Karpas-422 (cell line): ENCODE measurements at regions not wholly inside any gene's neighbourhood (a gene's known extent, or its start where the extent isn't known, plus 50 kb on each side); places are given as distances from the start of the nearest gene placed in this dataset.

Experiments used
- DNase-seq: peaks from one replicate; pipeline ENCODE4 v3.0.0-alpha.2; 2015
- H2AFZ ChIP-seq: fragments of 200-600 bp; sonication (generic); 2 replicates; pipeline ENCODE4 v1.6.1; 2014; ENCODE audit warnings: antibody characterized with exemption, low read length, mixed read lengths
- H3K27ac ChIP-seq: fragments of 200-600 bp; sonication (generic); 2 replicates; pipeline ENCODE4 v1.5.1; 2014; ENCODE audit warnings: mild to moderate bottlenecking, low read length, moderate library complexity
- H3K27me3 ChIP-seq: fragments of 200-600 bp; sonication (generic); 2 replicates; pipeline ENCODE4 v1.6.1; 2014; ENCODE audit warnings: low read length, mixed read lengths
- H3K36me3 ChIP-seq: fragments of 200-600 bp; sonication (generic); 2 replicates; pipeline ENCODE4 v1.6.1; 2014; ENCODE audit warnings: low read length, mixed read lengths; ENCODE audit not compliant: insufficient read depth
- H3K4me1 ChIP-seq: fragments of 200-600 bp; sonication (generic); 2 replicates; pipeline ENCODE4 v1.6.1; 2014; ENCODE audit warnings: mild to moderate bottlenecking, low read length, mixed read lengths
- H3K4me2 ChIP-seq: fragments of 200-600 bp; sonication (generic); 2 replicates; pipeline ENCODE4 v1.6.1; 2014; ENCODE audit warnings: low read length, low read depth, mild to moderate bottlenecking; ENCODE audit not compliant: poor library complexity, severe bottlenecking
- H3K4me3 ChIP-seq: fragments of 200-600 bp; sonication (generic); 2 replicates; pipeline ENCODE4 v1.5.1; 2014; ENCODE audit warnings: mild to moderate bottlenecking, antibody characterized with exemption, low read length, mixed read lengths
- H3K79me2 ChIP-seq: fragments of 200-600 bp; sonication (generic); 2 replicates; pipeline ENCODE4 v1.6.1; 2014; ENCODE audit warnings: mild to moderate bottlenecking, low read length, mixed read lengths
- H3K9ac ChIP-seq: fragments of 200-600 bp; sonication (generic); 2 replicates; pipeline ENCODE4 v1.6.0; 2014; ENCODE audit warnings: low read length
- H3K9me2 ChIP-seq: fragments of 200-600 bp; sonication (generic), shearing (Covaris generic); replicated peaks from 2 replicates; pipeline ENCODE4 v1.6.0; 2014; ENCODE audit warnings: mild to moderate bottlenecking, low read length, moderate library complexity; ENCODE audit not compliant: insufficient read depth
- H3K9me3 ChIP-seq: fragments of 300-700, 200-600 bp; sonication (generic); 2 replicates; pipeline ENCODE4 v1.6.1; 2014; ENCODE audit warnings: low read length, mixed read lengths
- H4K20me1 ChIP-seq: fragments of 200-600 bp; sonication (generic); 2 replicates; pipeline ENCODE4 v1.6.1; 2014; ENCODE audit warnings: mild to moderate bottlenecking, antibody characterized with exemption, low read length, low read depth; ENCODE audit not compliant: insufficient read depth

- H3K79me2 ChIP-seq: no peaks in the 10 kb centered on the region
- no peak overlapping the region for H3K9ac ChIP-seq
- H3K27ac ChIP-seq: no peak overlapping the region
Measured at GRCh38 chr2:133972297-133972696, 281.6 kb upstream of the MGAT5 start.

GRCh38 chr2:133972786-133973185 is 281.1 kb upstream of the MGAT5 start:
- H3K79me2 ChIP-seq: no peaks in the 10 kb centered on the region
- no peak overlapping the region for H3K9ac ChIP-seq
- H3K36me3 ChIP-seq: no peaks in the 10 kb centered on the region
- no peak overlapping the region for H2AFZ ChIP-seq
- H4K20me1 ChIP-seq: no peaks in the 10 kb centered on the region
- no peaks in the 10 kb centered on the region for H3K9me3 ChIP-seq
- H3K9me2 ChIP-seq: no peaks in the 10 kb centered on the region
- no peak overlapping the region for H3K27ac ChIP-seq
- no peaks in the 10 kb centered on the region for H3K4me1 ChIP-seq
- no peak overlapping the region for H3K4me2 ChIP-seq
- no peak overlapping the region for H3K4me3 ChIP-seq
- no peaks in the 10 kb centered on the region for H3K27me3 ChIP-seq
- DNase-seq: no peak

More at GRCh38 chr2:133972297-133972696, 281.6 kb upstream of the MGAT5 start:
- H3K9me2 ChIP-seq: no peaks in the 10 kb centered on the region
- H3K27me3 ChIP-seq: no peaks in the 10 kb centered on the region
- no peaks in the 10 kb centered on the region for H3K4me1 ChIP-seq
- H4K20me1 ChIP-seq: no peaks in the 10 kb centered on the region
- H3K9me3 ChIP-seq: no peaks in the 10 kb centered on the region
- H2AFZ ChIP-seq: no peak overlapping the region
- no peak for DNase-seq
- H3K4me3 ChIP-seq: no peak overlapping the region
- H3K4me2 ChIP-seq: no peak overlapping the region
- H3K36me3 ChIP-seq: no peaks in the 10 kb centered on the region

GRCh38 chr2:133974353-133974752 is 279.5 kb upstream of the MGAT5 start:
- no peak overlapping the region for H3K4me3 ChIP-seq
- H4K20me1 ChIP-seq: no peaks in the 10 kb centered on the region
- no peaks in the 10 kb centered on the region for H3K9me3 ChIP-seq
- H3K79me2 ChIP-seq: no peaks in the 10 kb centered on the region
- no peak overlapping the region for H3K27ac ChIP-seq
- H3K9ac ChIP-seq: no peak overlapping the region
- no peaks in the 10 kb centered on the region for H3K9me2 ChIP-seq
- no peak overlapping the region for H3K4me2 ChIP-seq
- H3K36me3 ChIP-seq: no peaks in the 10 kb centered on the region
- H3K27me3 ChIP-seq: no peaks in the 10 kb centered on the region
- no peaks in the 10 kb centered on the region for H3K4me1 ChIP-seq
- H2AFZ ChIP-seq: no peak overlapping the region
- no peak for DNase-seq

GRCh38 chr2:133975135-133975534 is 278.7 kb upstream of the MGAT5 start:
- no peak overlapping the region for H3K4me3 ChIP-seq
- H3K4me2 ChIP-seq: no peak overlapping the region
- DNase-seq: no peak
- no peaks in the 10 kb centered on the region for H3K9me3 ChIP-seq
- H3K27me3 ChIP-seq: no peaks in the 10 kb centered on the region
- no peak overlapping the region for H3K9ac ChIP-seq
- H3K36me3 ChIP-seq: no peaks in the 10 kb centered on the region
- no peaks in the 10 kb centered on the region for H3K9me2 ChIP-seq
- H2AFZ ChIP-seq: no peak overlapping the region
- no peaks in the 10 kb centered on the region for H3K4me1 ChIP-seq
- no peaks in the 10 kb centered on the region for H3K79me2 ChIP-seq
- H4K20me1 ChIP-seq: no peaks in the 10 kb centered on the region
- no peak overlapping the region for H3K27ac ChIP-seq

GRCh38 chr2:133975676-133976428 is 278.0 kb upstream of the MGAT5 start:
- no peaks in the 10 kb centered on the region for H3K79me2 ChIP-seq
- H3K36me3 ChIP-seq: no peaks in the 10 kb centered on the region
- H4K20me1 ChIP-seq: no peaks in the 10 kb centered on the region
- no peak overlapping the region for H3K4me3 ChIP-seq
- no peaks in the 10 kb centered on the region for H3K27me3 ChIP-seq
- DNase-seq: no peak
- H2AFZ ChIP-seq: no peak overlapping the region
- no peak overlapping the region for H3K27ac ChIP-seq
- H3K4me2 ChIP-seq: no peak overlapping the region
- H3K9me2 ChIP-seq: no peaks in the 10 kb centered on the region
- H3K4me1 ChIP-seq: no peaks in the 10 kb centered on the region
- no peaks in the 10 kb centered on the region for H3K9me3 ChIP-seq
- no peak overlapping the region for H3K9ac ChIP-seq

GRCh38 chr2:133976659-133977058 is 277.2 kb upstream of the MGAT5 start:
- no peaks in the 10 kb centered on the region for H4K20me1 ChIP-seq
- H3K9me2 ChIP-seq: no peaks in the 10 kb centered on the region
- no peaks in the 10 kb centered on the region for H3K9me3 ChIP-seq
- DNase-seq: no peak
- no peak overlapping the region for H3K27ac ChIP-seq
- no peaks in the 10 kb centered on the region for H3K36me3 ChIP-seq
- no peaks in the 10 kb centered on the region for H3K79me2 ChIP-seq
- no peaks in the 10 kb centered on the region for H3K4me1 ChIP-seq
- no peaks in the 10 kb centered on the region for H3K27me3 ChIP-seq
- no peak overlapping the region for H2AFZ ChIP-seq
- H3K9ac ChIP-seq: no peak overlapping the region
- no peak overlapping the region for H3K4me2 ChIP-seq
- no peak overlapping the region for H3K4me3 ChIP-seq

GRCh38 chr2:133977405-133977804 is 276.5 kb upstream of the MGAT5 start:
- H3K79me2 ChIP-seq: no peaks in the 10 kb centered on the region
- no peak overlapping the region for H3K4me3 ChIP-seq
- DNase-seq: no peak
- no peaks in the 10 kb centered on the region for H3K9me3 ChIP-seq
- H4K20me1 ChIP-seq: no peaks in the 10 kb centered on the region
- no peak overlapping the region for H2AFZ ChIP-seq
- H3K4me1 ChIP-seq: no peaks in the 10 kb centered on the region
- no peaks in the 10 kb centered on the region for H3K27me3 ChIP-seq
- H3K9ac ChIP-seq: no peak overlapping the region
- H3K4me2 ChIP-seq: no peak overlapping the region
- no peak overlapping the region for H3K27ac ChIP-seq
- H3K36me3 ChIP-seq: no peaks in the 10 kb centered on the region
- no peaks in the 10 kb centered on the region for H3K9me2 ChIP-seq

GRCh38 chr2:133982256-133982655 is 271.6 kb upstream of the MGAT5 start:
- Histone ChIP-seq H3K4me2 (no peak overlapping the region), H3K4me1 (no peaks in the 10 kb centered on the region), H3K36me3 (no peaks in the 10 kb centered on the region), H3K9ac (no peak overlapping the region), H3K9me3 (no peaks in the 10 kb centered on the region), H4K20me1 (no peaks in the 10 kb centered on the region), H3K79me2 (no peaks in the 10 kb centered on the region), H2AFZ (no peak overlapping the region), H3K27ac (no peak overlapping the region), H3K9me2 (no peaks in the 10 kb centered on the region), H3K27me3 (no peaks in the 10 kb centered on the region), H3K4me3 (no peak overlapping the region)
- no peak for DNase-seq
